HFFc6 (cell line): ENCODE measurements at regions not wholly inside any gene's neighbourhood (a gene's known extent, or its start where the extent isn't known, plus 50 kb on each side); places are given as distances from the start of the nearest gene placed in this dataset.

Source experiments
- DNase-seq: peaks from one replicate; pipeline ENCODE4 v3.0.0-alpha.2; 2018
- H3K27ac Mint-ChIP-seq: 2 replicates; pipeline ENCODE4 v1.8.0; 2020; ENCODE audit warnings: mild to moderate bottlenecking, mixed read lengths
- H3K27me3 Mint-ChIP-seq: 2 replicates; pipeline ENCODE4 v1.8.0; 2021; ENCODE audit warnings: mild to moderate bottlenecking, moderate library complexity, mixed read lengths; ENCODE audit not compliant: insufficient read depth
- H3K36me3 Mint-ChIP-seq: 2 replicates; pipeline ENCODE4 v1.8.0; 2021; ENCODE audit warnings: low read depth, mixed read lengths
- H3K4me1 Mint-ChIP-seq: 2 replicates; pipeline ENCODE4 v1.8.0; 2020; ENCODE audit warnings: low read depth, mixed read lengths
- H3K4me3 Mint-ChIP-seq: 2 replicates; pipeline ENCODE4 v1.8.0; 2020; ENCODE audit warnings: mild to moderate bottlenecking, moderate library complexity, mixed read lengths
- H3K9me3 Mint-ChIP-seq: 2 replicates; pipeline ENCODE4 v1.8.0; 2020; ENCODE audit warnings: mild to moderate bottlenecking, mixed read lengths
- CTCF ChIP-seq: fragments of 200-600 bp; sonication (generic); IDR thresholded peaks from 2 replicates; pipeline ENCODE4 v1.5.0; 2021; ENCODE audit warnings: antibody characterized with exemption, mild to moderate bottlenecking

DNA sequence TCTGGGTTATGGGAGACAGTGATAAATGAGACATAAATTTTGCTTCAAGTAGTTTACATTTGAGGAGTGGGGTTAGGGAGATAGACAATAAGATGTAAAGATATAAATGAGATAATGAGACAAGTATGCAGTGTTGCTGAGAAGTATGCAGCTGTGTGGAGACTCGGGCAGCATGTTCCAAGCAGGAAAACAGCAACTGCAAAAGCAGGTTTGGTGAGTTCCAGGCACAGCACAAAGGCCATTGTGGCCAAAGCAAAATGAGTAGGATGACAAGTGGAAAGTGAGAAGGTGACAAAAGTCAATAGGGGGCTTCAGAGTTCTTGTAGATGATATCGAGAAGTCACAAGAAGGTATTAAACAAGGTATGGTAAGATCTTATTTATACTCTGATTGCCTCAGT is 259.1 kb upstream of the PEX5L start:
- no peaks in the 10 kb centered on the region for H3K27me3 Mint-ChIP-seq
- H3K36me3 Mint-ChIP-seq = no peaks in the 10 kb centered on the region
- H3K9me3 Mint-ChIP-seq = no peaks in the 10 kb centered on the region
- DNase-seq = no peak
- H3K27ac Mint-ChIP-seq = no peak overlapping the region
- TF ChIP-seq CTCF = no peak
- peaks cover 27% of the 10 kb centered on the region for H3K4me1 Mint-ChIP-seq
- no peak overlapping the region for H3K4me3 Mint-ChIP-seq

GRCh38 chr3:180296971-180297370 is 260.2 kb upstream of the PEX5L start:
- H3K27ac Mint-ChIP-seq = peak overlapping the region; percentile 37; the same call in 1 of the 2 replicates
- no peaks in the 10 kb centered on the region for H3K36me3 Mint-ChIP-seq
- H3K4me1 Mint-ChIP-seq = peaks cover 27% of the 10 kb centered on the region
- TF ChIP-seq CTCF = no peak
- no peak for DNase-seq
- H3K27me3 Mint-ChIP-seq = no peaks in the 10 kb centered on the region
- no peak overlapping the region for H3K4me3 Mint-ChIP-seq
- H3K9me3 Mint-ChIP-seq = no peaks in the 10 kb centered on the region

- no peak overlapping the region for H3K27ac Mint-ChIP-seq
- TF ChIP-seq CTCF = no peak
- no peaks in the 10 kb centered on the region for H3K9me3 Mint-ChIP-seq
- H3K4me3 Mint-ChIP-seq = no peak overlapping the region
- DNase-seq = no peak
- H3K27me3 Mint-ChIP-seq = no peaks in the 10 kb centered on the region
- H3K4me1 Mint-ChIP-seq = peaks cover 42% of the 10 kb centered on the region
- H3K36me3 Mint-ChIP-seq = no peaks in the 10 kb centered on the region
Observed at GRCh38 chr3:180306155-180306554, 269.4 kb upstream of the PEX5L start.

GRCh38 chr3:180306691-180307090 is 270.0 kb upstream of the PEX5L start:
- Mint-ChIP-seq H3K4me1 (peaks cover 47% of the 10 kb centered on the region), H3K36me3 (no peaks in the 10 kb centered on the region), H3K9me3 (no peaks in the 10 kb centered on the region), H3K27ac (peak overlapping the region; percentile 40), H3K27me3 (no peaks in the 10 kb centered on the region), H3K4me3 (peak overlapping the region; percentile 39)
- TF ChIP-seq CTCF = no peak
- peak; percentile 41 for DNase-seq

DNA sequence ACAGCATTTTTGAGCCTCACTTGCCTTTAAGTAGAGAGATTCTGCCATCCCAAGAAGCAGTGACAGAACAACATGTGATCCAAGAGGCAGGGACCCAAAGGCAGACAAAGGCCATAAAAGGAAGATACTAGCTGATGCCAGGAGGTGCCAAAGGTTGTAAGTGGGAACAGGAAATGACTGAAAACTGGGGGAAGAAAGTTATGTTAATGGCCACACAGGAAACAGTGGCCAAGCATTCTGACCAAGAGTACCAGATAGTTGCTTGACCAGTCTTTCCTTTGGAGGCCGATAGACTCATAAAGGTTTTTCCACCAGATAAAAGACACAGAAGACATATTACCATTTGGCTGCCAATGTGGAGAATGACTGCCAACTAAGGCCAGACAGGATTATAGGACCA is 274.5 kb upstream of the PEX5L start:
- H3K4me3 Mint-ChIP-seq = no peak overlapping the region
- H3K27me3 Mint-ChIP-seq = no peaks in the 10 kb centered on the region; the same call in 1 of the 2 replicates
- no peak for DNase-seq
- no peak for TF ChIP-seq CTCF
- H3K9me3 Mint-ChIP-seq = no peaks in the 10 kb centered on the region
- H3K36me3 Mint-ChIP-seq = no peaks in the 10 kb centered on the region
- H3K27ac Mint-ChIP-seq = no peak overlapping the region
- H3K4me1 Mint-ChIP-seq = peaks cover 43% of the 10 kb centered on the region

- Mint-ChIP-seq H3K4me3 (no peak overlapping the region), H3K27me3 (no peaks in the 10 kb centered on the region; the same call in 1 of the 2 replicates), H3K4me1 (peaks cover 7% of the 10 kb centered on the region), H3K9me3 (no peaks in the 10 kb centered on the region), H3K36me3 (no peaks in the 10 kb centered on the region), H3K27ac (no peak overlapping the region)
- no peak for DNase-seq
- no peak for TF ChIP-seq CTCF
Observed at GRCh38 chr3:180316321-180316720, 279.6 kb upstream of the PEX5L start.
